VCaP (cell line): ENCODE measurements at regions not wholly inside any gene's neighbourhood (a gene's known extent, or its start where the extent isn't known, plus 50 kb on each side); places are given as distances from the start of the nearest gene placed in this dataset.
"Not testable (repeated sequence)": the region's sequence is repeated elsewhere in the genome, so short reads cannot be mapped to it uniquely, and the experiment has no call there.

ENCODE experiments used
- H3K27ac ChIP-seq: fragments of 450-650 bp; 2 replicates; pipeline ENCODE4 v1.5.1; 2017
- TF ChIP-seq, protein P1 (sequence below): fragments of 450-650 bp; conservative IDR thresholded peaks from 2 replicates; pipeline ENCODE4 v1.5.1; 2017; ENCODE audit warnings: mild to moderate bottlenecking, moderate library complexity

DNA sequence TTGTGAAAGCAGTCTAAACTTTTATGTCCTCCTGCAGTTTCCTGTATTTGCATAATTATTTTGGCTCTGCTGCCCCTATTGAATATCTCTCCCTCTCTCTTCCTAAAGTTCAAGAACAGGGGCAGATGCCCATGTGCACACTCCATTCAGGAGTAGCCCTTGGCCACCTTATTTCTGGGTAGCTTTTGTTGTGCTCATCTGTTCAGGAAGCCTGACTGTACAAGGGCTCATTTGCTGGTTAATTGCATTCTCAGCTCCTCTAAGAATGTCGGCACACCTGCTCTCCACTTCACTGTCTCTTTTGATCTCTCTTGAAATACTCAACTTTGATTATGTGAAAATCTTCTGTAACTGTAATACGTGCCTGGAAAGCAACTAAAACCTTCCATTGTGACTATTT, 1378.8 kb upstream of the CDH8 start:
- TF ChIP-seq, protein P1, sequence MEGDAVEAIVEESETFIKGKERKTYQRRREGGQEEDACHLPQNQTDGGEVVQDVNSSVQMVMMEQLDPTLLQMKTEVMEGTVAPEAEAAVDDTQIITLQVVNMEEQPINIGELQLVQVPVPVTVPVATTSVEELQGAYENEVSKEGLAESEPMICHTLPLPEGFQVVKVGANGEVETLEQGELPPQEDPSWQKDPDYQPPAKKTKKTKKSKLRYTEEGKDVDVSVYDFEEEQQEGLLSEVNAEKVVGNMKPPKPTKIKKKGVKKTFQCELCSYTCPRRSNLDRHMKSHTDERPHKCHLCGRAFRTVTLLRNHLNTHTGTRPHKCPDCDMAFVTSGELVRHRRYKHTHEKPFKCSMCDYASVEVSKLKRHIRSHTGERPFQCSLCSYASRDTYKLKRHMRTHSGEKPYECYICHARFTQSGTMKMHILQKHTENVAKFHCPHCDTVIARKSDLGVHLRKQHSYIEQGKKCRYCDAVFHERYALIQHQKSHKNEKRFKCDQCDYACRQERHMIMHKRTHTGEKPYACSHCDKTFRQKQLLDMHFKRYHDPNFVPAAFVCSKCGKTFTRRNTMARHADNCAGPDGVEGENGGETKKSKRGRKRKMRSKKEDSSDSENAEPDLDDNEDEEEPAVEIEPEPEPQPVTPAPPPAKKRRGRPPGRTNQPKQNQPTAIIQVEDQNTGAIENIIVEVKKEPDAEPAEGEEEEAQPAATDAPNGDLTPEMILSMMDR = no peak
- H3K27ac ChIP-seq = no peak overlapping the region

DNA sequence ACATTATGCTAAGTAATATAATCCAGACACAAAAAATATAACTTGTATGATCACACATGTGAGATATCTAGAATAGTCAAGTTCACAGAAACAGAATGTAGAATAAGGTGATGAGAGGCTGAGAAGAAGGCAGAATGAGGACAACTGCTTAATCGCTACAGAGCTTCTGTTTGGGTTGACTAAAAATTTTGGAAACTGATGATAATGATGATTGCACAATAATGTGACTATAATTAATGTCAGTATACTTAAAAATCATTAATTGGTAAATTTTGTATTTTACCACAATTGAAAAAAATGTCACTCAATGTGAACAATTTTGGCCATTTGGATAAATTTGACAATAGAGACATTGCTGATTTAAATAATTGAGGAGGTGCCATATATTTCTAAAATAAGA, 1374.4 kb upstream of the CDH8 start:
- no peak overlapping the region for H3K27ac ChIP-seq
- TF ChIP-seq, protein P1 = no peak

DNA sequence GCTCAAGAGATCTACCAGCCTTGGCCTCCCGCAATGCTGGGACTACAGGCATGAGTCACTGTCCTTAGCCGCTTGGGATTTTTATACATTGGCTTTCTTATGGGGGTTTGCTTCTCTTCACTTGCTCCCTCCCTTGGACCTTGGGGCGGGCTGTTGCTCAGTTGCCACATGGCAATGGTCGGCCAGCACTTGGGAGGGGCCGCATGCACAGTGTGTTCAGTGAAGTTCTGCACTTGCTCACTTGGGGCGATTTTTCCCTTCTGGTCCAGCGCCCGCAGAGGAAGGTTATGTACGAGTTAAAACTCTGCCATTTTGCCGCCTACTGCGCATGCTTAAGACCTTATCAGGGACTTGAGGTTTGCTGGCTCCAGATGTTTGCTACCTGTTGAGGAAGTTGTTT, 1367.6 kb upstream of the CDH8 start:
- H3K27ac ChIP-seq = no peak overlapping the region
- TF ChIP-seq, protein P1 = no peak

DNA sequence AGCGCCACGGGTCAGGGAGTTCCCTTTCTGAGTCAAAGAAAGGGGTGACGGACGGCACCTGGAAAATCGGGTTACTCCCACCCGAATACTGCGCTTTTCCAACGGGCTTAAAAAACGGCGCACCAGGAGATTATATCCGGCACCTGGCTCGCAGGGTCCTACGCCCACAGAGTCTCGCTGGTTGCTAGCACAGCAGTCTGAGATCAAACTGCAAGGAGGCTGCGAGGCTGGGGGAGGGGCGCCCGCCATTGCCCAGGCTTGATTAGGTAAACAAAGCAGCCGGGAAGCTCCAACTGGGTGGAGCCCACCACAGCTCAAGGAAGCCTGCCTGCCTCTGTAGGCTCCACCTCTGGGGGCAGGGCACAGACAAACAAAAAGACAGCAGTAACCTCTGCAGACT, 1352.0 kb upstream of the CDH8 start:
- H3K27ac ChIP-seq = not testable (repeated sequence)

DNA sequence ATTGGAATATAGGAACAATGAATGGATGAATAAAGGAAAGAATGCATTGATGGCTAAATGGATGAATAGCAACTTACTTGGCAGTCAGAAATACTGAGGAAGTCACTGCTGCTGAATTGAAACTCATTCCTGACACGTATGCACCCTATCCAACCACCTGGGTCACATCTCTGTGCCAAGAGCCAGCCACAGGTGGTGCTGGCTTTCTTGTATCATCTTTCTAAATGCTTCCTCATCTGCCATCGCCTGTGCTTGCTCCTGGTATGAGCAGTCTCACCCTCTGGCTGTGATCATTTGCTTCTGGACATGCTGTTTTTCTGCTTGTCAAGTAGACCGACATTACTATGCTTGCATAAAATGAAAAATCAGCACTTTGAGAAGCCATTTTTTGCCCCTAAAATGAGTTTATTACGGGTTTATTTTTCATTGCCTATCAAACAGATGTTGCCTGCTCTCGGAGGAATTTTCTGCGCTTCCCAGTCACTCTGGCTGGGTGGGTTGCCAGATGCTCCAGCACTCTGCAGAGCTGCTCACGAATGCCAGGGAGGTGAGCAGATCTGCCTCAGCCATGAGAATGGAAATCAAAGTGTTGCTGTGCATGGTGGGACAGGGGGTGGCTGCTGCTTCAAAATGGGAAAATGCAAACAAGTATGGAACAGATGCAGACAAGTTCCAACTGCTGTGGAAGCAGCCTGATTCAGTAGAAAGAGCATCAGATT, 1349.6 kb upstream of the CDH8 start:
- H3K27ac ChIP-seq = no peak overlapping the region
- TF ChIP-seq, protein P1 = no peak

DNA sequence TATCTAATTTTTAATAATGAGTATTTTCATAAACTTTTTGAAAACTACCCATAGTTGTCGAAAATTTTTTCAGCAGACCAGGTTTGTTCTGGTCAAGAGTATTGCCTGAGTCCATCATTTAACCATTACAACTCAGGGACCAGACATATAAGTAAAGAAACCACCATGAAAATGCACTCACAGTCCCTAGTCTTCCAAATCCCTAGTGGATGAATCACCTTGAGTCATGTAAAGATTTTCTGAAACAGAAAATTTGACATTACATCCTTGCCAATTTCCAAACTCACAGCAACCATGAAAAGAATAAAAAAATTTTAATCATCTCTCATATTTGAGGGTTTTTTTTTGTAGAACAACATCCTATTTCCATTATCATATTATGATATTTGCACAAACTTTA, 1337.5 kb upstream of the CDH8 start:
- TF ChIP-seq, protein P1 = no peak
- H3K27ac ChIP-seq = no peak overlapping the region

DNA sequence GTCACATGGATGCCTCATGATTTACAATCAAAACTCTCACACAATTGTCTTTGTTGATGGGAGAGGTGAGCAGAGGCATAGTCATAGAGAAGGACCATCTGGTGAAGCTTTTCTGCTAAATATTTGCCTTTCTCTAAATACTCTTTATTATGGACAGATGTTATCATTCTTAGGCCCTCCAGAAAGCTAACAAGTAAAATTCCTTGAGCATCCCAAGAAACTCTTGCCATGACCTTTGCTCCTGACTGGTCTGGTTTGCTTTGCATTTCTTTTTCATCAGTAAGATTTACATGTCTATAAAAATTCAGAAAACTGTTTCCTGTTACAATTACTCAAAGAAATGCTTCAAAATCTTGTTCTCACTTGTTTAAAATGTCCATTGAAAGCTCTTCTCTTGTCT, 1336.6 kb upstream of the CDH8 start:
- TF ChIP-seq, protein P1 = no peak
- no peak overlapping the region for H3K27ac ChIP-seq

DNA sequence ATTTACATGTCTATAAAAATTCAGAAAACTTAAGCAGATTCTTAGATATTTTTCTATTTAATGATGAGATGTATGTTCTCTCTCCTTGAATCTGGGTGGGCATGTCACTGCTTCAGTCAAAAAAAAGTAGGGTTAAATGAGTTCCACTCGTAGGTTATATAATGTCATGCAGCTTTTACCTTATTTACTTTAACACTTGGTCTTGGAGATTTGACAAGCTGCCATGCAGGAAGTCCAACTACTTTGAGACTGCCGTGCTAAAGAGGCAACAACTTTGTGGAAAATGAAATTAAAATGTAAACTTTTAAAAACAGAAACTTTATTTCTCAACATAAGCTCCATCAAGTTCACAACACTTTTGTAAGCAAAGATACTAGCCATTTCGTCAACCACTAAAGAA, 1336.0 kb upstream of the CDH8 start:
- TF ChIP-seq, protein P1 = no peak
- H3K27ac ChIP-seq = no peak overlapping the region
